ENCODE measurements at regions not wholly inside any gene's neighbourhood (a gene's known extent, or its start where the extent isn't known, plus 50 kb on each side); places are given as distances from the start of the nearest gene placed in this dataset.

DNA sequence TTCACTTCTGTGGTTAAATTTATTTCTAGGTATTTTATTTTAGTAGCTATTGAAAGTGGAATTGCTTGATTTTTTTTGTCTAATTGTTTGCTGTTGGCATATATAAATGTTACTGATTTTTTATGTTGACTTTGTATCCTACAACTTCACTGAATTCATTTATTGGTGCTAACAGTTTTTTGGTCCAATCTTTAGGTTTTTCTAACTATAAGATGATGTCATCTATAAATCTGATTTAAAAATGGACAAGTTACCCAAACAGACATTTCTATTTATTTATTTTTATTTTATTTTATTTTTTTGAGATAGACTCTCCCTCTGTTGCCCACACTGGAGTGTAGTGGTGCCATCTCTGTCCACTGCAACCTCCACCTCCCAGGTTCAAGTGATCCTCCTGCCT lies 162.3 kb downstream of the COX7C start:
- DNase-seq (ENCODE audit: low read depth): no peak

DNA sequence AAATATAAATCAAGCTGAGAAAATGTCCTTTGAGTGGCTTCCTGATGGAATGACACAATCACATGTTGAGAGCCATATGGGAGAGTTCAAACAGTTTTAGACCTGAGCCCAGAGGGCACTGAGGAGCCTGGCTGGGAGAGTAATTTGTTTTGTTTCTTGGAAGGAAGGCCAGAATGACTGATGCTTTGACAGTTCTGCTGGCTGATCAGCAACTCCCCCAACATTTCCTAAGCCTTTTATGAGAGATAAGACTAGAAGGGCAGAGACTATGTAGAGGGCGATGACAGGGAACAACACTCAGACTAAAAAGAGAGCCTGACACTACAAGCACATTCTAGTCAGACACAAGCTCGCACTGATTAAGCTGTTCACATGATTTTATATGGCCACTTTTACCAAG lies 169.2 kb downstream of the COX7C start:
- peak; percentile 7 for DNase-seq (ENCODE audit: low read depth)

DNA sequence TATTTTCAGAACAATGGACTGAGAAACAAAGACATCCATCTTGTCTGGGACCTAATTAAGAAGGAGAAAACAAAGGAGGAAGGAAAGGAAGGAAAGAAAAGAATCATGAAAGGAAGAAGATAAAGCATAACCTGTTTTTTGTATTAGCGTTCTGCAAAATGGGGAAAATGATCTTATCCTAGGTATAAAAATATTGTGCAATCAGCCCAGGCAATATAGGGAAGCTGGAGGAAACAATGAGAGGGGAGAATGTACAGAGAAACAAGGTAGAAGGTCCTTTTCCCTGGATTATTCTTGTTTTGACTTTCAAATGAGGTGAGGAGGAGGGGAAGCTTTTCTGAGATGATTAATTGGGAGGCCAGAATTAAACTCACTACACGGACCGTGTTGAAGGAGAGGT lies 177.9 kb downstream of the COX7C start:
- no peak for DNase-seq (ENCODE audit: low read depth)

DNA sequence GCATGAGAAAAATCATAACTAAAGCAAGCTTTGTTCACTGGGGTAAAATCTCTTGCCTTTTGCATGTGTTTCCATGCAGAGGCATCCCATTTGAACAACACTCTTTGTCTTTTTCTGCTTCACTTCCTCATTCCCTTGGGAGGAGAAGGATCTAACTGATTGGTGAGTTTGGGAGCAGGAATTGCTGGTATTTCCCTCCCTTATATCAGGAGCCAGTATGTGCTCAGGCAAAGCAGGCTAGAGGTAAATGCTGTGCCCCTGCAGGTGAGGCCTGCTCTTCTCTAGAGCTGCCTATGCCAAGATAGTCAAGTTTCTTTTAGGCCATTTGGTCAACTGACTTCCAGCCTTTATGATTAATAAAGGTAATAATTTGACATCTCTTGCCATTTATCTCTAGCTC lies 179.9 kb downstream of the COX7C start:
- no peak for DNase-seq (ENCODE audit: low read depth)

DNA sequence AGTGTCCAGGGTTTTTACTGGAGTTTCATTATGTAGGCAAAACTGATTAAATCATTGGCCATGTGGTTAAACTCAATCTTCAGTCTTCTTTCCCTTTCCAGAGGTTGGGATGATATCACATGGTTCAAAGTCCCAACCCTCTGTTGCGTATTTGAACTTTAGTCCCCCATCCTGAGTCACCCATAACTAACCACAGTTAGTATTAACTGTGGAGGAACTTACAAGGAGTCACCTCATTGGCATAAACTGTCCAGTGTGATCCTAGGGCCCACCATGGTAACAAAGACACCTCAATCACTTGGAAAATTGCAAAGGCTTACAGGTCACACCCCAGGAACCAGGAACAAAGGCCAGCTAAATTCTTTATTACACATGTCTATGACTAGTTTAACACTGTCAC lies 188.5 kb downstream of the COX7C start:
- DNase-seq (ENCODE audit: low read depth): no peak

DNA sequence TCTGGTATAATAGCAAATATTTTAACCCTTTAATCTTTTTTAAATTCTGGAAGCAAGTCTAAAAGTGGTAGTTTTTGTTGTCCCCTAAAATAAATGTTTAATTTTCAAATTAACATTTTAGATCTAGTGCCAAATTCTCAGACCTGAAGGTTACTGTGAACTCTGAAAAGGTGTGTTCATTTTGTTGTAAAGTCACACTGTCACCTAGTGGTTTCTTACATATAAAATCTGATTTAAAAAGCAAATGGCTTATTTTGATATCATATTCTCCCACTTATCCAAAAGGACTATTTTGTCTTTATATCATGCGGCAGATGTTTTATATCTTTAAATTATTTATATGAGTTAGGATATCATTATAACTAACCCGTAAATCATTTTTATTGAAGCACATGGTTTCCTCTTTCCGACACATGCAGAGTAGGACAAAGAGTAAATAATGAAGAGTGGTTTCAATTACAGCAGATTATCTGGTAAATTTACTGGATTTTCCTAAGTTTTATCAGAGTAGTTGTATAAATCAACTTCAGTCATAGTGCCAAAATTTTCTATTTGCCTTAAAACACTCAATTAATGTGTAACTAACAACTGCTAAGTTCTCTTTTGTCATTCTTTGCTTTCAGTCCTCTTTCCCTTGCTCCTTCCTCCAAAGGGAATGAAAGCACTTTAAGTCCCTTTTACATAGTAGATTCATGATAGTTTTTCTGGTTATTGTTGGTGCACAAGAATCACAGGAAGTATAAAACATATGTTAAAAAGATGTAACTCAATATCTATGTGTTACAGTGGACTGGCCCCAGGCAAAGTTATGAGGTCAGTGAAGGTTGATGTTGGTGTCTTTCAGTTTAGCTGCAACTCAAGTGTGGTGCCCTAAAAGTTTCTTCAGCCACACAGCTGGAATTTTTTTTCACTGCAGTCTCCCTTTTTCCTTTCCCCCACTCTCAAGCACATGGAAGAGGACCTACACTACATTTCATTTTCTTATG lies 189.6 kb downstream of the COX7C start:
- DNase-seq (ENCODE audit: low read depth): no peak

DNA sequence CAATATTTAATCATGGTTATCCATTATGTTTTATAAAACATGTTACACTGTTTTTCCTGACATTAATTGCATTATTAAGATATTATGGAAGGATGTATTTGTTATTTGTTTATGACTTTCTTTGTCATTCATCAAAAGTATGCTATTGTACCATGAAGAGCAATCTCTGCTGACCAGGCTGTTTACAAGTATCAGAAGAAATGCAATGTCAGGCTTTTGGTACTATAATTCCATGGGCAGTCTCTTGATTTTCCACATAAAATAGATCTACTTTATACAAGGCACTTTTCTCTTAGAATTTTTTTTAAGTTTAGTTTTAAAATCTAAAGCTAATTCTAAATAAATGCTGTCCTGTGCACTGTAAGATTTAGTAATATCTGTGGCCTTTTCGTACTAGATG lies 196.6 kb downstream of the COX7C start:
- no peak for DNase-seq (ENCODE audit: low read depth)

DNA sequence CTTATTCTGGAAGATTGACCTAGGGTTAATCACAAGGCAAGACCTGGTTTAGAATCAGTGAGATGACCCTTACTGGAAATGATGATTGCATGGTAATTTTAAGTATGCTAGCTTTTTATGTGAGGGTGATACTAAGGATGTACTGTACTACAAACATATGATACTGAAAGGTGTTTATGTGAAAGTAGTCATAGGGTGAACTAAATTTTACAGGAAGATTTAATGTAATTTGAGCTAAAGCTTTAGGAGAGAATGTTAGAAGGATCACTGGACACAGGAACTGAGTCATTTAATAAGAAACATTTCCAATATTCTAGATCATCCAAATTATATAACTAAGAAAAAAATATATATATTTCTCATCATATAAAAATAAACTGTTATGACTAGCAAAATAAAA lies 197.2 kb downstream of the COX7C start:
- DNase-seq (ENCODE audit: low read depth): no peak

DNA sequence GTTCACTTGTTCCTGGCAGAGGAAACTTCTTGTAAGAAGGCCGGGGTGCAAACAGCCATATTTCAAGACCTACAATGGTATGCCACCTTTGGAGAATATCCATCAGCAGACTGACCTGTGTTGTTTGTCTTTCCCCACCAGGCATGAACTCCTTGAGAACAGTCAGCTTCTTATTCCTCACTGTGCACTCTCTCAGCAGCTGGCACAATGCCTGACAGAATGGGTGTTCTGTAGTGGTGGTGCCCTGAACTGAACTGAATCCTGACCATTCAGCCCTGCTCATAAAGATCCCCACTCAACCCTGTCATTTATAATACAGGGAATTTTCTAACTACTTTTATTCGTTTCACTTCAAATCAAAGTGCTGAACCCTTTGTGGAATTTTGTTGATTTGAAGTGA lies 206.9 kb downstream of the COX7C start:
- DNase-seq (ENCODE audit: low read depth): no peak

DNA sequence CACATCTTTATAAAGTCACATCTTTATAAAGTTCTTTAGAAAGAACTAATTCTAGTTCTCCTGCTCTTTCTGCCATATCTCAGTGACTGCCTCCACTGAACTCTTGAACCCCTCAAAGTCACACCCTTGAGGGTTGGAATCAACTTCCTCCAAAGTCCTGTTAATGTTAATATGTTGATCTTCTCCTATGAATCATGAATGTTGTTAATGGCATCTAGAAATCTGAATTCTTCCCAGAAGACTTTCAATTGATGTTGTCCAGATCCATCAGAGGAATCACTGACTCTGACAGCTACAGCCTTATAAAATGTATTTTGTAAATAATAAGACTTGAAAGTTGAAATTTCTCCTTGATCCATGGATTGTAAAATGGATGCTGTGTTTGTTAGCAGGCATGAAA lies 213.4 kb downstream of the COX7C start:
- DNase-seq (ENCODE audit: low read depth): no peak

DNA sequence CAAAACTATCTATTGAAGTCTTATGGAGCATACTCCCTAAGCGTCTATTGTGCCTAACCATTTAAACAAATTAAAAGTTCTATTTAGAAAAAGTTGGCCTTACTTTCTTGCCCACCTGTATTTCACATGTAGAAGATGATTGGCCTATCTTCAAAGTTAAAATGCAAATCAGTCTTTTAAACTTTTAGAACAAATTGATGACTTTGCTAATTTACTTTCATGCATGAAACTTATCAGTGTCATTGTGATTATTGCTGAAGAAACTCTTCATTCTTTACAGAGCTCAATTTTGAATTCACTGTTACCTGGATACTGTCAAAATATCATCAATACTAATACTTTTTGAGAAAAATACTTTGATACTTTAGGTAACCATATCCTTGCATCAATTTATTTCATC lies 216.1 kb downstream of the COX7C start:
- DNase-seq (ENCODE audit: low read depth): no peak

DNA sequence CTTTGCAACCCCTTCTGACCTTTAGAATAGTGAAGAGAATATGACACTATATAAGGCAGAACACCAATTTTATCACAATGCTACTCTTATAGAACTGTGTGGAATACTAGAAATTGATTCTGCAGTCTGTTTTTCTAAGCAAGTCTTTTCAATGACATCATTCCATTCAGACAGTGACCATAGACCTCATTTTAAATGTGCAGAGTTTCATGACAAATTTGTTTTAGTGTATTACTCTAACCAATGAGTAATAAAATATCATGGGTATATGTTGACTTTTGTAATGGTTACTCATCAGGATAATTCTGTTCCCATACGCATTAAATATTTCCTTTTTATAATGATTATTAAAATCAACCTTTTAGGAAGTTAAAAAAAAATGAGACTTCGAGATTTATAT lies 219.9 kb downstream of the COX7C start:
- no peak for DNase-seq (ENCODE audit: low read depth)

DNA sequence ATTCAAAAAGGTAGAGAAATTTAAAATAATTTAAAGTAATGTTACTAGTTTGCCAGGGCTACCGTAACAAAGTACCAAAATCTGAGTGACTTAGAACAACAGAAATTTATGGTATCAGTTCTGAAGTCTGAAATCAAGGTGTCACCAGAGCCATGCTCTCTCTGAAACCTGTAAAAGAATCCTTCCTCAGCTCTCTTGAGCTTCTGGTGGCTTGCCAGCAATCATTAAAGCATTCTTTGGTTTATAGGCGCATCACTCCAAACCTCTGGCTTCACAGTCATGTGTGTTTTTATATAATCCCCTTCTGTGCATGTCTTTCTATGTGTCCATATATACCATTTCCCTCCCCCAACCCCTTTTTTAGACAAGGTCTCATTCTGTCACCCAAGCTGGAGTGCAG lies 220.3 kb downstream of the COX7C start:
- no peak for DNase-seq (ENCODE audit: low read depth)

DNA sequence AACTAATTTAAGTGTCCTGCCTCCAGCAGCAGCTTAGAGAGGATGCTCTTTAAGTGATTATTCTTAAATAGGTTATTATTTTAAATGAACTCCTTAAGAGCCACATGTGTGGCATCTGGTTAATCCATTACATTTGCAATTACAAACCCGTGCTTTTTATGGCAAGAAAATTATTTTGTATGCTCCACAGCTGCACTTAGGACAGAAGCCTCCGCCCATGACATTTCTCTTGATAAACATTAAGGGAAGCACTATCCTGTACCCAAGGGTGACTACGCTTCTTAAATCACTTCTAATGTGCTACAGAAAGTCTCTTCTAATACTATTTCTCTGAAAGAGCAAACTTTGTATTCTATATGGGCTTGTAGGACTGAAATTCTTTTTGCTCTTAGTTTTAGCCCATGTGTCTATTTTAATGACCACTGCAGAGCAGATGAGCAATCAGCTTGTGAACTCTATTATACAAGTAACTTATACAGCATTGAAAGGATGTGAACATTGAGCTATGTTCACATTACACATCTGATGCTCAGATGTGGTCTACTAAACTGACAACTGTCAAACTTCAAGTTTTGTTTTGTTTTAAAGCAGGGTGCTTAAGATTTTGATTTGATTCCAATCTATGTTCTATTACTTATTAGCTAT lies 223.4 kb downstream of the COX7C start:
- DNase-seq (ENCODE audit: low read depth): no peak

DNA sequence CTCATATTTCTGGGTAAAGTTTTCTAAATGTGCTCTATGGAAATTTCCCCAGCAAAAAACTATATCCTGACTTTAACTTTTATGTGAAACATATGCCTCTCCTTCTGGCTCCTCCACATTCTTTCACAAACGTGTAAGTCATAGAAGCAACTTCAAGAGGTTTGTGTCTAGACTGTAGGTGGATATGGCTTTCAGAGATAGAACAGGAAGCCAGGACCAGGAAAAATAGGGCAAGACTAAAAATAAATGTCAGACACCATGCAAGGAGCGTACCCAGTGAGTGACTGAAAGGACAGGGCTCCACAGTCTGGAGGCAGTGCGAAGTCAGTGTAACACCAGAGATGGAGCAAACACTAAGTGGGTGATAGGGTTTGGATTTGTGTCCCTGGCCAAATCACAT lies 240.7 kb downstream of the COX7C start:
- DNase-seq (ENCODE audit: low read depth): no peak

DNA sequence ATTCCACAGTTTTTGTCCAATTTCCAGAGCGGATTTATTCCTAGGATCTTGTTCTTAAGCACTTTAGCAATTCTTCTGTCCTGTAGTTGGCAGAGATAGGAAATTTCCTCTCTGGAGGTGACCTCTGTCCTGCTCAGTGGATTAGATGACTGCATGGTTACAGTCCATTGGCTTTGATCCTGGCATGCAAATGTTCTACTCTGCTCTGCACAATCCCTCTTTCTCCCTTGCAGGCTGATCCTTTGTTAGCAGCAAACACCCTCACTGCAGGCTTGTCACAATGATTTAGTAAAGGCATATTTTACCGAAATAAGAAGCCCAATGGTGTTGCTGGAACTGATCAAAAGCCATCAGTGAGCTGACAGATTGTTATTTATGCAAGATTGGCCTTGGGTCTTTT lies 243.8 kb downstream of the COX7C start:
- DNase-seq (ENCODE audit: low read depth): no peak

DNA sequence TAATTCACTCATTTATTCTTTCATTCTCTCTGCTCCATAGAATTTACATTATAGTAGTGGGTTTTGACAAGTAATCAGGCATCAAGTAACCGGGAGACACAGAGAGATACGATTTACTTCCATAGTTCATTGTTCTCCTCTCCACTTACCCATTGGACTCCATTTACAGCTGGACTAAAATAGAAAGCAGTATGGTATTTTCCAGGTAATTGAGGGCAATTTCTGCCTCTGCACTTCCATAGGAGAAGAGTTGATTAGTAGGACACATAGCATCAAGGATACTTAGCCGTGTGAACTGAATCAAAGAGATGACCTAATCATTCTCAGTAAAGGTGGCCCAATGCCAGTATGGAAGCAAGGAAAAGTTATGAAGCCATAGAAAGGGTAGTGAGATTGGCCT lies 244.4 kb downstream of the COX7C start:
- DNase-seq (ENCODE audit: low read depth): no peak

DNA sequence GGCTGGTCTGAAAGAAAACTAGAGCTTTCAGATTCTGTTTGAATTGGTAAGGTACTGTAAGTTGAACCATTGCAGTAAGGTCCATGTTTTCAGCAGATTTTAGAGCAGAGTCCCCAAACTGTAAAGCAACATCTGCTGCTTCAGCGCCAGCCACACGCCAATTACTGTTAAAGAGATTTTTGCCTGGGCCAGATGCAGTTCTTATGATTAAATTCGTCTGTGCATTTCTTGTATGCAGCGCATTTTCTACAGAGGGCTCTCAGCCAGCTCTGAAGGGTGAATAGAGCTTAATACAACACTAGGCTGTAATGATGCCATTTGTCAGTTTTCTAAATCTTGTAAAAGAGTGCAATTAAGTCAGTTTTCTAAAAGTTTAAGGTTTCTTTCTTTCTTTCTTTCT lies 246.3 kb downstream of the COX7C start:
- DNase-seq (ENCODE audit: low read depth): no peak

DNA sequence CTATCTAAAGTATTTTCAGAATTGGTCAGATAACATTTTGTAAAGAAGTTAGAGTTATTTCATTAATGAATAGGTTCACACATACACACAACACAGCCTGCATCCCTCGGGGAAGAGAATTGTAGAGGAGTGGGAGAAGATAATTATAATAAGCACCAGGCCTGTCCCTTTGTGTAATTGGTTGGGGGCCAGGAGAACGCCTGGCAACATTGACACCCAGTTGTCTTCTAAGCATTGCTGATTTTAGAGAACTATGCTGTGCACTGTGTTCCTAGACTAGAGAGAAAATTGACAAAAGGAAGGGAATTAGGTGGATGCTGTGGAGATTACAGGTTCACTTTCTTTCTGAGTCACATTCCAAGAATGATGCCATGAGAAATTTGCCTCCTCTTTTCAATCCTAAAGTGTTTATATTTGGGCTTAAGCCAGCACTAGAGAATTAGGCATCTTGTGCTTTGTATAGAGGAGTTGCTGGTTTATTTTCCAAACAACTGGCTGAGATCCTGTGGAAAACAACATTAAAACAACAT lies 247.6 kb downstream of the COX7C start:
- no peak for DNase-seq (ENCODE audit: low read depth)

DNA sequence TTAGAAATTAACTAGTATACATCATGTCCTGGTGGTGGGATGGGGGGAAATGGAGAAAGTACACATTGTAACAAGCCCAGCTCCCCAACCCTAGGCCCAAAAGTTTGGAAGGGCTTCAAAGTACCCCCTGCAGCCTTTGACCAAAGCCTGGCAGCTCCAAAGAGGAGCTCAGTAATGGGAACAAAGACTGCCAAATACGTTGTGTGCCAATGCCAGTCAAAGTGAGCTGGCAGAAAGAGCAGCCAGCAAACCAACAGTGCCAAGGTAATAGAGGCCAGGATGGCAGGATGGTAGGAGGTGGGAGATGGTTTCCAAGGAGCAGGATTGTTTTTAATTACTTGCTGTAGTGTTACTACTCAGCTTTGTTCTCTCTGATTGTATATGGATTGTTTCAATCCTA lies 248.3 kb downstream of the COX7C start:
- no peak for DNase-seq (ENCODE audit: low read depth)

DNA sequence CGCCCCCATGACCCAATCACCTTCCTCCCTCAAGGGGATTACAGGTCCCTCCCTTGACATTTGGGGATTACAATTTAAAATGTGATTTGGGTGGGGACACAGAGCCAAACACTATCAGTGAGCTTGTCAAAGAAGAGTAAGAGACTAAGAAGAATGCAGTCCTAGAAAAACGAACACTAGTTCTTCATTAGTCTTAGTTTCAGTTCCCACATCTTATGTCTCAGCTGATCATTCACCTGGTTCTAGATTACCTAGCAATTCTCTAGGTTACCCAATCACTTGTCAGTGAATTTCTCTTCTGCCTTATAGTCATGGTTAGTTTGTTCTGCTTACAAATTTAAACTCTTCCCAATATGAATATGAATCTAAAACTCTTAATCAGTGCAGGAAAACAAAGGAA lies 251.5 kb downstream of the COX7C start:
- no peak for DNase-seq (ENCODE audit: low read depth)

DNA sequence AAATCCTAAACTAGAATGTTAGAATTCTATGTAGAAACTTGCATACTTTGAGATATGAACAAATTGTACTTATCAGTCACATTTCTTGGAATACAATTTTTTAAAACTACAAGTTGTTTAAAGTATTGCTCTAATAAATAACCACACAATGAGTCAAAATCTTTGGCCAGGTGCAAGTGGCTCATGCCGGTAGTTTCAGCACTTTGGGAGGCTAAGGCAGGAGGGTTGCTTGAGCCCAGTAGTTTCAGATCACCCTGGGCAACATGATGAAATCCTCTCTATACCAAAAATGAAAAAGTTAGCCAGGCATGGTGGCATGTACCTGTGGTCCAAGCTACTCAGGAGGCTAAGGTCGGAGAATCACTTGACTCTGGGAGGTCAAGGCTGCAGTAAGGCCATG lies 257.8 kb downstream of the COX7C start:
- no peak for DNase-seq (ENCODE audit: low read depth)

DNA sequence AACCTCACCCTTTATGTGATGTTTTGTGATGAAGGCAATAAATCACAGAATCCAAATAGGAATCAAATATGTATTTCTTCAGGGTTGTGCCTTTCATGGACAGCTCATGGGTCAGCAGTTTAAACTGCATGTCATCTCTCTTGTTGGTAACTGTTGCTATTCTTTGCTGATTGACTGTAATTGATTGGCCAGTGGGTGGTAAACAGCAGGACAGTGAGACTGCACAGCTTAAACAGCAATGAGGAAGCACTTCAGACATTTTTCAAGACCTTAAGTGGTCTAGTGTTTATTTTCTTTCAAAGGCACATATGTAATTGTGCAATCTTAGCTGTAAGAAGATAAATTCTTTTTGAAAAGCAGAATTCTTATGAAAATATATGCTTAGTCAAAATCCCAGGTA lies 260.5 kb downstream of the COX7C start:
- DNase-seq (ENCODE audit: low read depth): no peak

All from CMK (cell line).